Right atrium auricular region (tissue), 2 donors: ENCODE measurements at regions not wholly inside any gene's neighbourhood (a gene's known extent, or its start where the extent isn't known, plus 50 kb on each side); places are given as distances from the start of the nearest gene placed in this dataset.

Experiments
- DNase-seq: peaks from one replicate; pipeline ENCODE4 v3.0.0-alpha.2; 2019; ENCODE audit warnings: low spot score
- H3K27ac ChIP-seq, 2 donors: fragments of 200-600 bp; sonication (generic); 1 replicate in 1 of 2; 2 replicates in 1 of 2; pipeline ENCODE4 v1.5.1; 2016 to 2019
- H3K27me3 ChIP-seq, 2 donors: fragments of 200-600 bp; sonication (generic); one replicate each; pipeline versions ENCODE4 v1.5.1 to v1.6.0; 2017 to 2019
- H3K36me3 ChIP-seq: fragments of 200-600 bp; sonication (generic); one replicate; pipeline ENCODE4 v1.5.1; 2016
- H3K4me1 ChIP-seq, 2 donors: fragments of 200-600 bp; sonication (generic); one replicate each; pipeline versions ENCODE4 v1.5.1 to v1.6.0; 2017 to 2019
- H3K4me3 ChIP-seq, 2 donors: fragments of 200-600 bp; sonication (generic); 1 replicate in 1 of 2; 2 replicates in 1 of 2; pipeline ENCODE4 v1.5.1; 2017 to 2019; ENCODE audit warnings: mild to moderate bottlenecking in 1 of 2, moderate library complexity in 1 of 2
- H3K9me3 ChIP-seq, 2 donors: fragments of 200-600 bp; sonication (generic); one replicate each; pipeline ENCODE4 v1.5.1; 2019
- CTCF ChIP-seq, 2 donors: fragments of 200-600 bp; sonication (generic); IDR thresholded peaks; one replicate each; pipeline ENCODE4 v1.5.1; 2019; ENCODE audit warnings: antibody characterized with exemption in 2 of 2

GRCh38 chr10:29210266-29210868 lies 78.5 kb upstream of the LYZL1 start:
- peaks cover 0 to 19% of the 10 kb centered on the region in 2 donors for H3K9me3 ChIP-seq
- no peaks in the 10 kb centered on the region for H3K4me1 ChIP-seq
- no peak for TF ChIP-seq CTCF (IDR thresholded peaks at IDR 0.05)
- H3K4me3 ChIP-seq, result no peak overlapping the region
- no peaks in the 10 kb centered on the region for H3K27me3 ChIP-seq
- no peaks in the 10 kb centered on the region for H3K36me3 ChIP-seq
- no peak for DNase-seq
- H3K27ac ChIP-seq, result no peak overlapping the region

DNA sequence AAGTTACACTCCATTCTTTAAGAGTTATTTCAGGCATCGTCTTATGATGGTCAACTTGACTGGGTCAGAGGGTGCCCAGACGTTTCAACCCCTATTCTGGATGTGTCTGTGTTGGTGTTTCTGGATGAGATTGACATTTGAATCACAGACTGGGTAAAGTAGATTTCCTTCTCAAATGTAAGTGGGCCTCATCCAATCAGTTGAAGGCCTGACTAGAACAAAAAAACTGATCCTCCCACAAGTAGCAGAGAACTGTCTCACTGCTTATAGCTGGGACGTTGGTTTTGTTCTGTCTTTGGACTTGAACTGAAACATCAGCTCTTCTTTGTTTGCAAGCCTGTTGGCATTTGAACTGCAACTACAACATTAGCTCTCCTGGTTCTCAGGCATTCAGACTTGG lies 76.3 kb upstream of the LYZL1 start:
- DNase-seq, result no peak
- no peaks in the 10 kb centered on the region for H3K4me1 ChIP-seq
- no peak overlapping the region for H3K4me3 ChIP-seq
- no peaks in the 10 kb centered on the region for H3K36me3 ChIP-seq
- no peaks in the 10 kb centered on the region for H3K27me3 ChIP-seq
- H3K9me3 ChIP-seq, result peaks cover 0 to 19% of the 10 kb centered on the region in 2 donors
- no peak for TF ChIP-seq CTCF (IDR thresholded peaks at IDR 0.05)
- H3K27ac ChIP-seq, result no peak overlapping the region

- Histone ChIP-seq H3K36me3 (no peaks in the 10 kb centered on the region), H3K4me1 (no peaks in the 10 kb centered on the region), H3K9me3 (peaks cover 0 to 14% of the 10 kb centered on the region in 2 donors), H3K27ac (no peak overlapping the region), H3K27me3 (no peaks in the 10 kb centered on the region), H3K4me3 (no peak overlapping the region)
- DNase-seq, result no peak
- TF ChIP-seq CTCF (IDR thresholded peaks at IDR 0.05), result no peak
Measured at GRCh38 chr10:29214551-29214950, 74.3 kb upstream of the LYZL1 start.

GRCh38 chr10:29217292-29217738 lies 71.6 kb upstream of the LYZL1 start:
- Histone ChIP-seq H3K4me1 (no peaks in the 10 kb centered on the region), H3K4me3 (no peak overlapping the region), H3K36me3 (no peaks in the 10 kb centered on the region), H3K27me3 (no peaks in the 10 kb centered on the region), H3K27ac (no peak overlapping the region), H3K9me3 (no peaks in the 10 kb centered on the region)
- no peak for DNase-seq
- no peak for TF ChIP-seq CTCF (IDR thresholded peaks at IDR 0.05)

- H3K27me3 ChIP-seq, result no peaks in the 10 kb centered on the region
- DNase-seq, result no peak
- no peak overlapping the region for H3K27ac ChIP-seq
- H3K36me3 ChIP-seq, result no peaks in the 10 kb centered on the region
- H3K4me1 ChIP-seq, result no peaks in the 10 kb centered on the region
- no peaks in the 10 kb centered on the region for H3K9me3 ChIP-seq
- no peak overlapping the region for H3K4me3 ChIP-seq
- no peak for TF ChIP-seq CTCF (IDR thresholded peaks at IDR 0.05)
Measured at GRCh38 chr10:29223326-29223725, 65.5 kb upstream of the LYZL1 start.

- no peak for DNase-seq
- Histone ChIP-seq H3K4me1 (no peaks in the 10 kb centered on the region), H3K36me3 (no peaks in the 10 kb centered on the region), H3K4me3 (no peak overlapping the region), H3K27ac (no peak overlapping the region), H3K9me3 (no peaks in the 10 kb centered on the region), H3K27me3 (no peaks in the 10 kb centered on the region)
- TF ChIP-seq CTCF (IDR thresholded peaks at IDR 0.05), result no peak
Measured at GRCh38 chr10:29224631-29225030, 64.2 kb upstream of the LYZL1 start.
